Tibial nerve (tissue), 4 donors: ENCODE measurements at regions not wholly inside any gene's neighbourhood (a gene's known extent, or its start where the extent isn't known, plus 50 kb on each side); places are given as distances from the start of the nearest gene placed in this dataset.

Source experiments
- EP300 ChIP-seq, 2 donors: sonication (generic); formaldehyde crosslinking; IDR thresholded peaks; one replicate each; pipeline ENCODE4 v1.6.1; 2017; ENCODE audit warnings: antibody characterized with exemption in 2 of 2, mild to moderate bottlenecking in 1 of 2
- POLR2A ChIP-seq, 2 donors: fragments of 450-650 bp; IDR thresholded peaks; one replicate each; pipeline ENCODE4 v1.6.1; 2017; ENCODE audit warnings: antibody characterized with exemption in 2 of 2, mild to moderate bottlenecking in 2 of 2, moderate library complexity in 2 of 2
- TF ChIP-seq, protein P1 (sequence below), 5 experiments: fragments of 200-600 bp in 3 of 5; fragments of 450-650 bp in 2 of 5; sonication (generic) in 3 of 5; IDR thresholded peaks; one replicate each; pipeline ENCODE4 v1.5.1; 2016 to 2019; ENCODE audit warnings: antibody characterized with exemption in 5 of 5, mild to moderate bottlenecking in 3 of 5, moderate library complexity in 2 of 5

DNA sequence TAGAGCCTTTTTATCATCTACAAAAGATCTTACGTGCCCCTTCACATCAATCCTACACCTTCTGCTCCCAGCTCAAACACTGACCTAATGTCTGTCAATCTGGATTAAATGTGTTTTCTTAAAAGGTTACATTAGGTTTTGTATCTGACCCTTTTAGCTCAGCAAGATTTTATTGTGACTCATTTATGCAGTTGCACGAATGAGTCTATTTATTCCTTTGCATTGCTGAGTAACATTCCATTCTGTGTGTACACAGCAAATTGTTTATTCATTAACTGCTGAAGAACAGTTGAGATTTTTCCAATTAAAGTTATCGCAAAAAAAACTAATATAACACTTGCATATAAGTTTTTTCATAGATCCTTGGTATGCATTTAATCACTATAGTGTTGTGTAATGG lies 253.9 kb upstream of the GPC6 start:
- TF ChIP-seq POLR2A (IDR thresholded peaks at IDR 0.05) (no peak), EP300 (IDR thresholded peaks at IDR 0.05) (no peak)
- TF ChIP-seq, protein P1, sequence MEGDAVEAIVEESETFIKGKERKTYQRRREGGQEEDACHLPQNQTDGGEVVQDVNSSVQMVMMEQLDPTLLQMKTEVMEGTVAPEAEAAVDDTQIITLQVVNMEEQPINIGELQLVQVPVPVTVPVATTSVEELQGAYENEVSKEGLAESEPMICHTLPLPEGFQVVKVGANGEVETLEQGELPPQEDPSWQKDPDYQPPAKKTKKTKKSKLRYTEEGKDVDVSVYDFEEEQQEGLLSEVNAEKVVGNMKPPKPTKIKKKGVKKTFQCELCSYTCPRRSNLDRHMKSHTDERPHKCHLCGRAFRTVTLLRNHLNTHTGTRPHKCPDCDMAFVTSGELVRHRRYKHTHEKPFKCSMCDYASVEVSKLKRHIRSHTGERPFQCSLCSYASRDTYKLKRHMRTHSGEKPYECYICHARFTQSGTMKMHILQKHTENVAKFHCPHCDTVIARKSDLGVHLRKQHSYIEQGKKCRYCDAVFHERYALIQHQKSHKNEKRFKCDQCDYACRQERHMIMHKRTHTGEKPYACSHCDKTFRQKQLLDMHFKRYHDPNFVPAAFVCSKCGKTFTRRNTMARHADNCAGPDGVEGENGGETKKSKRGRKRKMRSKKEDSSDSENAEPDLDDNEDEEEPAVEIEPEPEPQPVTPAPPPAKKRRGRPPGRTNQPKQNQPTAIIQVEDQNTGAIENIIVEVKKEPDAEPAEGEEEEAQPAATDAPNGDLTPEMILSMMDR (IDR thresholded peaks at IDR 0.05): no peak
